Testis (tissue), 2 donors: ENCODE measurements at regions not wholly inside any gene's neighbourhood (a gene's known extent, or its start where the extent isn't known, plus 50 kb on each side); places are given as distances from the start of the nearest gene placed in this dataset.

Source experiments
- DNase-seq: peaks from one replicate; pipeline ENCODE4 v3.0.0-alpha.2; 2019
- H3K27ac ChIP-seq, 2 donors: fragments of 200-600 bp; sonication (generic); one replicate each; pipeline ENCODE4 v1.5.1; 2019
- H3K27me3 ChIP-seq: fragments of 200-600 bp; sonication (generic); one replicate; pipeline ENCODE4 v1.5.1; 2019
- H3K36me3 ChIP-seq: fragments of 200-600 bp; sonication (generic); one replicate; pipeline ENCODE4 v1.5.1; 2017; ENCODE audit warnings: low read depth; ENCODE audit errors: missing control alignments
- H3K4me1 ChIP-seq: fragments of 200-600 bp; sonication (generic); one replicate; pipeline ENCODE4 v1.5.1; 2019
- H3K4me3 ChIP-seq, 2 donors: fragments of 200-600 bp; sonication (generic); one replicate each; pipeline ENCODE4 v1.5.1; 2017 to 2019
- H3K9me3 ChIP-seq: fragments of 200-600 bp; sonication (generic); one replicate; pipeline ENCODE4 v1.5.1; 2017
- CTCF ChIP-seq, 3 experiments: fragments of 450-650 bp in 2 of 3; fragments of 200-600 bp in 1 of 3; sonication (generic) in 1 of 3; IDR thresholded peaks; one replicate each; pipeline ENCODE4 v1.5.1; 2016 to 2019; ENCODE audit warnings: antibody characterized with exemption in 3 of 3, mild to moderate bottlenecking in 2 of 3, moderate library complexity in 1 of 3
- POLR2A ChIP-seq: fragments of 450-650 bp; IDR thresholded peaks from one replicate; pipeline ENCODE4 v1.6.1; 2017; ENCODE audit warnings: antibody characterized with exemption, mild to moderate bottlenecking, moderate library complexity
- WGBS, 2 donors: methylation state at CpG; one replicate each; pipeline ENCODE4 v1.1.5; 2018; 5-methylcytosine and 5-hydroxymethylcytosine counted together
- intact Hi-C: fragments of 100-400 bp; cut with DNase I; formaldehyde crosslinking; loops from one replicate; pipeline ENCODE4 v1.15.1; 2023; ENCODE audit warnings: low total_unique reads

- Histone ChIP-seq H3K27ac (no peak overlapping the region), H3K4me3 (no peak overlapping the region), H3K4me1 (no peaks in the 10 kb centered on the region), H3K9me3 (no peaks in the 10 kb centered on the region), H3K36me3 (no peaks in the 10 kb centered on the region), H3K27me3 (no peaks in the 10 kb centered on the region)
- WGBS, 2 donors, result 66 to 76% methylated on average over 1 of the region's 1 CpG
- TF ChIP-seq POLR2A (no peak), CTCF (IDR thresholded peaks at IDR 0.05) (no peak)
- intact Hi-C loops, result no loop called here
- DNase-seq, result no peak
Observed at GRCh38 chr4:107518076-107518475, 202.0 kb downstream of the PAPSS1 start.

DNA sequence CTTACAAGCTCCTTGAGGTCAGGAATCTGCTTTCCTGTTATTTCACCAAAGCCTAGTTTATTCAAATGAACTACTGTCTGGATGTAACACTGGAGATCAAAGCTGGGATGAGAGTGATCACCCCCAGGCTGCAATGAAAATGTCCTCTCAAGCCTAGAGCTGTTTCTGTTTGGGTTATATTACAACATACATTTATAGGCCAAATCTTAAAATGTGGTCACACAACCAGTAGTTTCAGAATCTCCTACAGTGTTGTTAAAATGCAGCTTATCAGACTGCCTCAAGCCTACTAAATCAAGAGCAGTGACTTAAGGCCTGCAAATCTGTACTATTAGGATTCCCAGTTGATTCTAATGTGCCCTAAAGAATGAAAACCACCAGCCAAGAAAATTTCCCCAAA is 207.5 kb downstream of the PAPSS1 start:
- intact Hi-C loops, result no loop called here
- H3K4me3 ChIP-seq, result no peak overlapping the region
- H3K9me3 ChIP-seq, result no peaks in the 10 kb centered on the region
- H3K27ac ChIP-seq, result no peak overlapping the region
- no peaks in the 10 kb centered on the region for H3K27me3 ChIP-seq
- H3K36me3 ChIP-seq, result no peaks in the 10 kb centered on the region
- no peak for TF ChIP-seq POLR2A
- TF ChIP-seq CTCF (IDR thresholded peaks at IDR 0.05), result no peak
- H3K4me1 ChIP-seq, result no peaks in the 10 kb centered on the region
- DNase-seq, result no peak

- TF ChIP-seq POLR2A (no peak), CTCF (IDR thresholded peaks at IDR 0.05) (no peak)
- no peak overlapping the region for H3K27ac ChIP-seq
- no peaks in the 10 kb centered on the region for H3K9me3 ChIP-seq
- H3K4me1 ChIP-seq, result no peaks in the 10 kb centered on the region
- intact Hi-C loops, result no loop called here
- no peaks in the 10 kb centered on the region for H3K36me3 ChIP-seq
- no peak overlapping the region for H3K4me3 ChIP-seq
- no peaks in the 10 kb centered on the region for H3K27me3 ChIP-seq
- DNase-seq, result no peak
Observed at GRCh38 chr4:107509615-107510014, 210.4 kb downstream of the PAPSS1 start.

GRCh38 chr4:107500551-107500950 is 219.5 kb downstream of the PAPSS1 start:
- Histone ChIP-seq H3K36me3 (no peaks in the 10 kb centered on the region), H3K9me3 (no peaks in the 10 kb centered on the region), H3K4me3 (no peak overlapping the region), H3K27me3 (no peaks in the 10 kb centered on the region), H3K4me1 (no peaks in the 10 kb centered on the region), H3K27ac (no peak overlapping the region)
- intact Hi-C loops, result no loop called here
- no peak for DNase-seq
- TF ChIP-seq CTCF (IDR thresholded peaks at IDR 0.05), result no peak
- TF ChIP-seq POLR2A, result no peak
- WGBS, 2 donors, result 71 to 80% methylated on average over 3 of the region's 3 CpGs

DNA sequence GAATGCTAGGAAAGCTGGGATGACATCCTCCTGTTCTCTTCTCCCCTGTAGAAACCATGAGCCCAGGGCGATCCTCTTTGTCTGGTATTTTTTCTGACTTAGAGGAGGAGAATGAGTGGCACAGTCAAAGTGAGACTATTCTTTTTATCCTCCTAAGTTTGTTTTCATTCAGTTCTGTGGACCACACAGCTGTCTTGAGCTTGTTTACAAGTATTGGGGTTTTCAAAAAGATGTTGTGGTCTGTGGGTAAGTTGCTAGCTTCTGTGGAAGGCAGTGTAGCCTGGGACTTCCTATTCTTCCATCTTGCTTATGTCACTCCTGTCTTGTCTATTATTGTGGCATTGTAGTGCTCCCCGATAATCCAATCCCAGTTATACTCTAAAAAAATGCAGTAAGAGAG is 223.0 kb downstream of the PAPSS1 start:
- TF ChIP-seq POLR2A, result no peak
- TF ChIP-seq CTCF (IDR thresholded peaks at IDR 0.05), result no peak
- no peak overlapping the region for H3K27ac ChIP-seq
- no peak for DNase-seq
- H3K9me3 ChIP-seq, result no peaks in the 10 kb centered on the region
- WGBS, 2 donors, result 71 to 97% methylated on average over 2 of the region's 2 CpGs
- no peaks in the 10 kb centered on the region for H3K27me3 ChIP-seq
- H3K4me1 ChIP-seq, result no peaks in the 10 kb centered on the region
- no peaks in the 10 kb centered on the region for H3K36me3 ChIP-seq
- H3K4me3 ChIP-seq, result no peak overlapping the region
- intact Hi-C loops, result no loop called here
